Breast epithelium (tissue), 4 donors: ENCODE measurements at regions not wholly inside any gene's neighbourhood (a gene's known extent, or its start where the extent isn't known, plus 50 kb on each side); places are given as distances from the start of the nearest gene placed in this dataset.

ENCODE experiments used
- DNase-seq, 2 donors: peaks; one replicate each; pipeline ENCODE4 v3.0.0-alpha.2; 2019; ENCODE audit warnings: low spot score in 2 of 2
- H3K27ac ChIP-seq, 2 donors: fragments of 200-600 bp; sonication (generic) in 1 of 2; one replicate each; pipeline ENCODE4 v1.5.1; 2016 to 2019; ENCODE audit warnings: mild to moderate bottlenecking in 1 of 2
- H3K27me3 ChIP-seq, 2 donors: fragments of 200-600 bp; sonication (generic) in 1 of 2; one replicate each; pipeline versions ENCODE4 v1.5.1 to v1.6.0; 2017 to 2019; ENCODE audit warnings: control low read depth in 1 of 2, mild to moderate bottlenecking in 1 of 2
- H3K36me3 ChIP-seq: fragments of 200-600 bp; one replicate; pipeline ENCODE4 v1.5.1; 2019
- H3K4me1 ChIP-seq, 2 donors: fragments of 200-600 bp; sonication (generic); one replicate each; pipeline ENCODE4 v1.5.1; 2016 to 2019; ENCODE audit warnings: control low read depth in 1 of 2
- H3K4me3 ChIP-seq, 3 donors: fragments of 200-600 bp; sonication (generic); 1 replicate in 2 of 3; 2 replicates in 1 of 3; pipeline ENCODE4 v1.5.1; 2016 to 2019; ENCODE audit warnings: mild to moderate bottlenecking in 3 of 3, moderate library complexity in 2 of 3
- H3K9me3 ChIP-seq, 2 donors: fragments of 200-600 bp; sonication (generic) in 1 of 2; one replicate each; pipeline ENCODE4 v1.5.1; 2016 to 2019; ENCODE audit warnings: control low read depth in 1 of 2
- CTCF ChIP-seq, 3 donors: fragments of 450-650 bp; IDR thresholded peaks; one replicate each; pipeline ENCODE4 v1.5.1; 2016 to 2017; ENCODE audit warnings: antibody characterized with exemption in 3 of 3, mild to moderate bottlenecking in 3 of 3, moderate library complexity in 3 of 3
- POLR2A ChIP-seq: fragments of 450-650 bp; IDR thresholded peaks from one replicate; pipeline ENCODE4 v1.6.1; 2016; ENCODE audit warnings: antibody characterized with exemption, mild to moderate bottlenecking, moderate library complexity
- POLR2AphosphoS5 ChIP-seq, 3 donors: sonication (generic); formaldehyde crosslinking; IDR thresholded peaks; one replicate each; pipeline ENCODE4 v1.6.1; 2017; ENCODE audit warnings: antibody characterized with exemption in 3 of 3
- intact Hi-C: fragments of 100-400 bp; cut with DNase I; formaldehyde crosslinking; loops from one replicate; pipeline ENCODE4 v1.15.1; 2023; ENCODE audit warnings: low total_unique reads

- TF ChIP-seq POLR2AphosphoS5 (IDR thresholded peaks at IDR 0.05) = no peak
- TF ChIP-seq POLR2A = no peak
- TF ChIP-seq CTCF (IDR thresholded peaks at IDR 0.05) = no peak
- Histone ChIP-seq H3K9me3 (no peaks in the 10 kb centered on the region), H3K4me1 (no peaks in the 10 kb centered on the region), H3K27ac (no peak overlapping the region), H3K4me3 (no peak overlapping the region), H3K36me3 (no peaks in the 10 kb centered on the region), H3K27me3 (no peaks in the 10 kb centered on the region)
- DNase-seq = no peak
- intact Hi-C loops = no loop called here
Observed at GRCh38 chr6:16818992-16819626, 57.8 kb upstream of the ATXN1 start.

- no peak overlapping the region for H3K27ac ChIP-seq
- peaks cover 8 to 11% of the 10 kb centered on the region in 2 donors for H3K9me3 ChIP-seq
- intact Hi-C loops = no loop called here
Observed at GRCh38 chr6:16817594-16817993, 56.3 kb upstream of the ATXN1 start.

GRCh38 chr6:16816891-16817290 is 55.6 kb upstream of the ATXN1 start:
- no peak overlapping the region for H3K27ac ChIP-seq
- H3K9me3 ChIP-seq = peaks cover 15 to 16% of the 10 kb centered on the region in 2 donors
- H3K4me1 ChIP-seq = no peaks in the 10 kb centered on the region
- DNase-seq = no peak
- TF ChIP-seq CTCF (IDR thresholded peaks at IDR 0.05) (no peak), POLR2AphosphoS5 (IDR thresholded peaks at IDR 0.05) (no peak), POLR2A (no peak)
- intact Hi-C loops = no loop called here
- H3K27me3 ChIP-seq = no peaks in the 10 kb centered on the region
- no peak overlapping the region for H3K4me3 ChIP-seq
- H3K36me3 ChIP-seq = no peaks in the 10 kb centered on the region

More at GRCh38 chr6:16817594-16817993, 56.3 kb upstream of the ATXN1 start:
- no peaks in the 10 kb centered on the region for H3K27me3 ChIP-seq
- no peak overlapping the region for H3K4me3 ChIP-seq
- H3K36me3 ChIP-seq = no peaks in the 10 kb centered on the region
- TF ChIP-seq POLR2A (no peak), CTCF (IDR thresholded peaks at IDR 0.05) (no peak), POLR2AphosphoS5 (IDR thresholded peaks at IDR 0.05) (no peak)
- no peak for DNase-seq
- H3K4me1 ChIP-seq = no peaks in the 10 kb centered on the region

- Histone ChIP-seq H3K27ac (no peak overlapping the region), H3K36me3 (no peaks in the 10 kb centered on the region), H3K4me1 (no peaks in the 10 kb centered on the region), H3K4me3 (no peak overlapping the region), H3K27me3 (no peaks in the 10 kb centered on the region), H3K9me3 (peaks cover 22 to 27% of the 10 kb centered on the region in 2 donors)
- DNase-seq = no peak
- no peak for TF ChIP-seq POLR2A
- TF ChIP-seq POLR2AphosphoS5 (IDR thresholded peaks at IDR 0.05) = no peak
- TF ChIP-seq CTCF (IDR thresholded peaks at IDR 0.05) = no peak
- intact Hi-C loops = no loop called here
Observed at GRCh38 chr6:16812993-16813392, 51.7 kb upstream of the ATXN1 start.

GRCh38 chr6:16811277-16811979 is 50.2 kb upstream of the ATXN1 start:
- intact Hi-C loops = no loop called here
- Histone ChIP-seq H3K9me3 (peaks cover 22 to 27% of the 10 kb centered on the region in 2 donors), H3K4me3 (no peak overlapping the region), H3K27me3 (no peaks in the 10 kb centered on the region), H3K36me3 (no peaks in the 10 kb centered on the region), H3K4me1 (no peaks in the 10 kb centered on the region), H3K27ac (no peak overlapping the region)
- DNase-seq = no peak
- TF ChIP-seq POLR2AphosphoS5 (IDR thresholded peaks at IDR 0.05) = no peak
- no peak for TF ChIP-seq POLR2A
- no peak for TF ChIP-seq CTCF (IDR thresholded peaks at IDR 0.05)
